ENCODE measurements at regions not wholly inside any gene's neighbourhood (a gene's known extent, or its start where the extent isn't known, plus 50 kb on each side); places are given as distances from the start of the nearest gene placed in this dataset.
A peak's percentile ranks its signal among the peaks of the same experiment; 100 is the strongest.
"Not testable (repeated sequence)": the region's sequence is repeated elsewhere in the genome, so short reads cannot be mapped to it uniquely, and the experiment has no call there.

DNA sequence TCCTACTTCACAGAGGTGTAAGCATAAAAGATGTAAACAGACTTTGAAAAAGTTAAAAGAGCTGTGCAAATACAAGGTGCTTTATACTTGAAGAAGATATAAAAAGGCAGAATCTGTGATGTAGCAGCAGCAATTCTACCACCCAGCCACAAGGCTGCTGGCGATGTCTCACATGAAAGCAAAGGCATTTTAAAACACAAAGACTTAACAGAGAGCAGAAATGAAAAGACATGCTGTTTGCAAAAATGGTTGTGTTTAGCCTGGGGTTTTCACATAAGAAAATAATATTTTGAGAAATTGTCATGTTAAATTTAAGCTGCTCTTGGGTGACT, 85.5 kb upstream of the ZNF800 start:
- Mint-ChIP-seq H3K27me3 (ENCODE audit: low read depth) (peaks cover 17% of the 10 kb centered on the region), H3K9me3 (no peaks in the 10 kb centered on the region), H3K36me3 (ENCODE audit: low read depth) (no peaks in the 10 kb centered on the region), H3K27ac (no peak overlapping the region), H3K4me3 (ENCODE audit: low read depth) (no peak overlapping the region), H3K4me1 (ENCODE audit: low read depth) (no peaks in the 10 kb centered on the region)
- DNase-seq (ENCODE audit: low spot score) = no peak
- intact Hi-C loops (cut with micrococcal nuclease) = no loop called here

DNA sequence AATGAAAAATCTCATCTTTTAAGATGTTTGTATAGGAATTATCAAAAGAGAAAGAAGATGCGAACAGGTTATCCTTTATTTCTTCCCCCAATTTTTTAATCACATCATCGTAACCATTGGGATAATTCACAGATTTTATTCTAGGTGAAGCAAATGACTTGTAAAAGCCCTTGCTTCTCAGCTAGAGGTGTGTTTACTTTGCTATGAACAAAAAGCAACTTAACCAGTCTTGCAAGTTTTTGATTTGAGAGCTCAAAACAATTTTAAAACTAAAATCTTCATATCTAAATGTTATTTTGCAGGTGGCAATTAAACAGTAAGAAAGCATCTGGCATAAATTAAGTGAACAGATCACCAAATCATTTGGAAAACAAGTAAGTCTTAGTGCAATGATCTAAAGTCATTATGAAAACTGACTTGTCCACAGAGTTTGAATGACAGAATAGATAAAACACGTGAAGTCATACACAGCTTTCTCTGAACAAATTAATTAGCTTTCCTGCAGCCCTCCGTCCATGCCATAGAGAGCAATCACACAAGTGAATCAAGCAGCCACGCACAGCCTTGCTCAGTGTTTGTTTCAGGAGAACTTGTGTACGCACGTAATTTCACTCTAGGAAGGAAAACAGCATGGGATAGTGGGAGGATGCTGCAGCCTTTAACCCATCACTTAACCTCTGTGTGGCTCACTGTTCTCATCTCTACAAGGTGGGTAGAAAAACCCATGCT, 85.0 kb upstream of the ZNF800 start:
- no peak for DNase-seq (ENCODE audit: low spot score)
- Mint-ChIP-seq H3K4me3 (ENCODE audit: low read depth) (no peak overlapping the region), H3K9me3 (no peaks in the 10 kb centered on the region), H3K4me1 (ENCODE audit: low read depth) (no peaks in the 10 kb centered on the region), H3K36me3 (ENCODE audit: low read depth) (no peaks in the 10 kb centered on the region), H3K27ac (no peak overlapping the region), H3K27me3 (ENCODE audit: low read depth) (peaks cover 16% of the 10 kb centered on the region)
- intact Hi-C loops (cut with micrococcal nuclease) = no loop called here

DNA sequence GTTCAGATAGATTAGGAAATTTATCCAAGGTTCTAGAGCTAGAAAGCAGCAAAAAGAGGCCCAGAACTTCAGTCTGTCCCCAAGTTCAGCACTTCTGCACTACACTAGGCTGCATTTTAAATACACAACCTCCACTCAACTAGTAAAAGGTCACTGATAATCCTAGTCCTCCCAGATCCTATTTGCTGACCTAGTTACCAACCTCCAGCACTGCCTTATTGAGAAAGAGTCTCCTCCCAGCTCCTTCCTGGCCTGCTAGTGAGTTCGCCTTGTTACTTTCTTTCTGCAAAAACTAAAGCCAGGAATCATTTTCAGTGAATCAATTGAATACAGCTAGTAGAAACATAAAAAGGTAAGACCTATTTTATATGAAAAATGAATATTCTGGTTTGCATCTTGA, 84.1 kb upstream of the ZNF800 start:
- no peak overlapping the region for H3K27ac Mint-ChIP-seq
- H3K4me3 Mint-ChIP-seq (ENCODE audit: low read depth) = no peak overlapping the region
- DNase-seq (ENCODE audit: low spot score) = no peak
- peaks cover 12% of the 10 kb centered on the region for H3K27me3 Mint-ChIP-seq (ENCODE audit: low read depth)
- intact Hi-C loops (cut with micrococcal nuclease) = no loop called here
- H3K36me3 Mint-ChIP-seq (ENCODE audit: low read depth) = no peaks in the 10 kb centered on the region
- no peaks in the 10 kb centered on the region for H3K9me3 Mint-ChIP-seq
- H3K4me1 Mint-ChIP-seq (ENCODE audit: low read depth) = no peaks in the 10 kb centered on the region

DNA sequence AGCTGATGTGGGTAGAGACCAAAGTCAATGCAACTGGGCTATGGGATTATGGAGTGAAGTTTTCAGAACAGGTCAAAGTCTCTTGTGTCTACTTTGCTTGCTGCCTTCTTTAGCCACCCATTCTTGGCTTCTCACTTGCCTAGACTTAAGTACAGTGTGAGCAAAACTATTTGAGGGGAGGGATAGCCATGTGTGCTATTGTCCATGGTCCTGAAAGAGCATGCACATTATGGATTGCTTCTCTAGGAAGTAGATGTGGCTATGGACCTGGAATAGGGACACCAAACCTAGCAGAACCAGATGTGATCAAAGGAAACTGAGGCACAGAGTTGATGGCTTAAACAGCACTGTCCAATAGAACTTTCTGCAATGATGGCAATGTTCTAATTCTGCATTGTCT, 81.9 kb upstream of the ZNF800 start:
- H3K27me3 Mint-ChIP-seq (ENCODE audit: low read depth) = peaks cover 17% of the 10 kb centered on the region
- no peak for DNase-seq (ENCODE audit: low spot score)
- no peaks in the 10 kb centered on the region for H3K4me1 Mint-ChIP-seq (ENCODE audit: low read depth)
- H3K36me3 Mint-ChIP-seq (ENCODE audit: low read depth) = no peaks in the 10 kb centered on the region
- no peak overlapping the region for H3K4me3 Mint-ChIP-seq (ENCODE audit: low read depth)
- H3K27ac Mint-ChIP-seq = no peak overlapping the region
- intact Hi-C loops (cut with micrococcal nuclease) = no loop called here
- no peaks in the 10 kb centered on the region for H3K9me3 Mint-ChIP-seq

DNA sequence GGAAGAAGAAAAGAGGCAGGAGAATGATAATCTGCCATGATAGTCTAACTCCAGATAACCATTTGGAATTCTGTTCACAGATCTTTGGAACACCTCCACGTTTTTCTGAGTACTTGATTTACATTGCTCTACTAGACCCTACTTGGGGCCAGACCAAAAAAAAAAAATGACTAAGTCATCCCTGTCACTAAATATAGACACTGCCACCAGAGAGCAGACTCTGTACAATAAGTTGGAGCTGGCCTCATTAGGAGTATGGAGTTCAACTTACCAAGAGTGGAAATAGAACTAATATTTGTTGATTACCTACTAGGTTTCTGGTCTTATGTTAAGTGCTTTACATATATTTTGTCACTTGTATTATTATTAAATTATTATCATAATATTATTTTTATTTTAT, 80.9 kb upstream of the ZNF800 start:
- DNase-seq (ENCODE audit: low spot score) = no peak
- Mint-ChIP-seq H3K27me3 (ENCODE audit: low read depth) (peaks cover 12% of the 10 kb centered on the region), H3K4me1 (ENCODE audit: low read depth) (no peaks in the 10 kb centered on the region), H3K9me3 (no peaks in the 10 kb centered on the region), H3K4me3 (ENCODE audit: low read depth) (no peak overlapping the region), H3K27ac (no peak overlapping the region), H3K36me3 (ENCODE audit: low read depth) (no peaks in the 10 kb centered on the region)
- intact Hi-C loops (cut with micrococcal nuclease) = no loop called here

DNA sequence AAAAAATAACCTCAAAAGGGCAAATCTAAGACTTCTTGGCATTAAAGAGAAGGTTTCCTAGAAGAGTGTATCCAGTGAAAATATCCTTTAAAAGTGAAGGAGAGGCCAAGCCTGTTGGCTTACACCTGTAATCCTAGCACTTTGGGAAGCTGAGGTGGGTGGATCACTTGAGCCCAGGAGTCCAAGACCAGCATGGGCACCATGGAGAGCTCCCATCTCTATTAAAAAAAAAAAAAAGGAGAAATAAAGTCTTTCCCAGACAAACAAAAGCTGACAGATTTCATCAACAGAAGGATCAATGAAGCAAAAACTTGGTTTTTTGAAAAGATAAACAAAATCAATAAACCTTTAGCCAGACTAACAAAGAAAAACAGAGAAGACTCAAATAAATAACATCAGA, 67.6 kb upstream of the ZNF800 start:
- Mint-ChIP-seq H3K36me3 (ENCODE audit: low read depth) (no peaks in the 10 kb centered on the region), H3K9me3 (peaks cover 3% of the 10 kb centered on the region), H3K27me3 (ENCODE audit: low read depth) (peaks cover 3% of the 10 kb centered on the region), H3K27ac (no peak overlapping the region), H3K4me1 (ENCODE audit: low read depth) (no peaks in the 10 kb centered on the region), H3K4me3 (ENCODE audit: low read depth) (no peak overlapping the region)
- DNase-seq (ENCODE audit: low spot score) = no peak
- intact Hi-C loops (cut with micrococcal nuclease) = no loop called here

DNA sequence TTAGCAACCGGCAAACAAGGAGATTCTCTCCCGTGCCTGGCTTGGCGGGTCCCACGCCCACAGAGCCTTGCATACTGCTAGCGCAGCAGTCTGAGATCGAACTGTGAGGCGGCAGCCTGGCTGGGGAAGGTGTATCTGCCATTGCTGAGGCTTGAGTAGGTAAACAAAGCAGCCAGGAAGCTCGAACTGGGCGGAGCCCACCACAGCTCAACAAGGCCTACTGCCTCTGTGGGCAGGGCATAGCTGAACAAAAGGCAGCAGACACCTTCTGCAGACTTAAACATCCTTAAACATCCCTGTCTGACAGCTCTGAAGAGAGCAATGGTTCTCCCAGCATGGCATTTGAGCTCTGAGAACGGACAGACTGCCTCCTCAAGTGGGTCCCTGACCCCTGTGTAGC, 58.8 kb upstream of the ZNF800 start:
- intact Hi-C loops (cut with micrococcal nuclease); H3K4me1 Mint-ChIP-seq (ENCODE audit: low read depth); DNase-seq (ENCODE audit: low spot score); H3K36me3 Mint-ChIP-seq (ENCODE audit: low read depth); H3K4me3 Mint-ChIP-seq (ENCODE audit: low read depth); H3K9me3 Mint-ChIP-seq; H3K27ac Mint-ChIP-seq: not testable (repeated sequence)
- H3K27me3 Mint-ChIP-seq (ENCODE audit: low read depth) = peaks cover 43% of the 10 kb centered on the region

DNA sequence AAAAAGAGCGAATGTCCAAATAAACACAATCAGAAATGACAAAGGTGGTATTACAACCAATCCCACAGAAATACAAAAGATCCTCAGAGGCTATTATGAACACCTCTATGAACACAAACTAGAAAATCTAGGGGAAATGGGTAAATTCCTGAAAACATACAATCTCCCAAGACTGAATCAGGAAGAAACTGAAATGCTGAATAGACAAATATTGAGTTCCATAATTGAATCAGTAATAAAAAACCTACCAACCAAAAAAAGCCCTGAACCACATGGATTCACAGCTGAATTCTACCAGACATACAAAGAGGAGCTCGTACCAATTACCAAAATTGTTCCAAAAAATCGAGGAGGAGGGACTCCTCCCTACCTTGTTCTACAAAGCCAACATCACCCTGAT, 56.1 kb upstream of the ZNF800 start:
- Mint-ChIP-seq H3K4me1 (ENCODE audit: low read depth) (peaks cover 7% of the 10 kb centered on the region), H3K27ac (no peak overlapping the region), H3K4me3 (ENCODE audit: low read depth) (no peak overlapping the region), H3K36me3 (ENCODE audit: low read depth) (no peaks in the 10 kb centered on the region), H3K27me3 (ENCODE audit: low read depth) (peaks cover 38% of the 10 kb centered on the region), H3K9me3 (no peaks in the 10 kb centered on the region)
- DNase-seq (ENCODE audit: low spot score) = no peak
- intact Hi-C loops (cut with micrococcal nuclease) = loop anchor here (5.0 kb wide), 1 partner anchor 56 kb away; the partner anchor contains the start of gene ZNF800

DNA sequence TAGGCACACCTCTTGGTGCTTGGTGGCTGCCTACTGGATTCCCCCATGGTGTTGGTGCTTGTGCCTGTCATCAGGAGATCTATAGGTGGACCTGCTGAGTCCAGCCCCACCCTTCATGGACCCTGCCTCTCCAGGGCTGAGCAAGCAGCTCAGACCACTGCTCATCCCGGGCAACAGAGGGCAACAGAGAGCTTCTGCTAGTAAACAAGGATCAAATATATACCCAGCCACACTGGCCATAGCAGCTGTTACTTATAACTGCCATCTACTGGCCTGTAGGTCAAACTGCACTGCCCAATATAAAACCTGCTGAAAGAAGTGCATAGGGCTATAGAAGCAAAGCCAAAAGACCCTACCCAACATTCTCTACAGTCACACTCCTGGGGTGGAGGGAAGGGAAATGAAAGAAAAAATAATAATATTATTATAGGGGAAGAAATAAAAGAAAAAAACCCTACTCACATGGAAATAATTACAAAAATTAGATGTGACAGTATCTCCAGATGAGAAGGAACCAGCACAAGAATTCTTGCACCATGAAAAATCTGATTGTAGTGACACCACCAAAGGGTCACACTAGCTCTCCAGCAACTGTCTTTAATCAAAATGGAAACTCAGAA, 54.9 kb upstream of the ZNF800 start:
- no peaks in the 10 kb centered on the region for H3K9me3 Mint-ChIP-seq
- intact Hi-C loops (cut with micrococcal nuclease) = loop anchor here (1.0 to 5.0 kb wide), 3 partner anchors 55 to 193 kb away; partner anchors contain the start of gene ZNF800
- no peak overlapping the region for H3K27ac Mint-ChIP-seq
- H3K4me1 Mint-ChIP-seq (ENCODE audit: low read depth) = peaks cover 7% of the 10 kb centered on the region
- peaks cover 41% of the 10 kb centered on the region for H3K27me3 Mint-ChIP-seq (ENCODE audit: low read depth)
- no peak overlapping the region for H3K4me3 Mint-ChIP-seq (ENCODE audit: low read depth)
- no peaks in the 10 kb centered on the region for H3K36me3 Mint-ChIP-seq (ENCODE audit: low read depth)
- peak; percentile 53 for DNase-seq (ENCODE audit: low spot score)

DNA sequence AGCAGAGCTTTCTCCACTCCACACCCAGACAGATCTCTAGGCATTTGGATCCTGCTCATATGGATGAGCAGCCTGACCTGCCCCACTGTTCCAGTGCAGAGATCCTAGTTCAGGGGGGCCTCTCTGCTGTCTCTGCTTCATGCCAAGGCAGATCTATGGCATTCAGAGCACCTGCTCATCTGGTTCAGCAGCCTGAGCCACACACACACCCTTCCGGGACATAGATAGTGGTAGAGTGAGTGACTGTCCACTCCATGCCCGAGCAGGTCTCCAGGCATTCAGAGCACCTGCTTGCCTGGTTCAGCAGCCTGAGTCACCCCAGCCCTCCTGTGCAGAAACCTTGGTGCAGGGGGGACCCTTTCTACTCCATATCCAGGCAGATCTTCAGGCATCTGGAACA, 54.3 kb upstream of the ZNF800 start:
- Mint-ChIP-seq H3K36me3 (ENCODE audit: low read depth) (no peaks in the 10 kb centered on the region), H3K4me3 (ENCODE audit: low read depth) (no peak overlapping the region), H3K27ac (no peak overlapping the region), H3K9me3 (no peaks in the 10 kb centered on the region), H3K4me1 (ENCODE audit: low read depth) (peaks cover 7% of the 10 kb centered on the region), H3K27me3 (ENCODE audit: low read depth) (peaks cover 41% of the 10 kb centered on the region)
- DNase-seq (ENCODE audit: low spot score) = no peak
- intact Hi-C loops (cut with micrococcal nuclease) = loop anchor here (1.0 to 5.0 kb wide), 3 partner anchors 55 to 193 kb away; partner anchors contain the start of gene ZNF800
